H9 (cell line): ENCODE measurements at regions not wholly inside any gene's neighbourhood (a gene's known extent, or its start where the extent isn't known, plus 50 kb on each side); places are given as distances from the start of the nearest gene placed in this dataset.

Source experiments
- DNase-seq: peaks from one replicate; pipeline ENCODE4 v3.0.0-alpha.2; 2017
- H2AFZ ChIP-seq: one replicate; pipeline ENCODE4 v1.6.1; 2013; ENCODE audit warnings: mild to moderate bottlenecking, low read length, control low read depth, moderate library complexity
- H2AK5ac ChIP-seq: 2 replicates; pipeline ENCODE4 v1.6.1; 2013; ENCODE audit warnings: low read length, control low read depth, mixed read lengths; ENCODE audit not compliant: insufficient read length
- H2BK120ac ChIP-seq: one replicate; pipeline ENCODE4 v1.6.1; 2013; ENCODE audit warnings: low read depth, mild to moderate bottlenecking, low read length, control low read depth, inconsistent platforms; ENCODE audit not compliant: poor library complexity, severe bottlenecking
- H2BK12ac ChIP-seq: 2 replicates; pipeline ENCODE4 v1.6.1; 2013; ENCODE audit warnings: low read length, control low read depth, mixed read lengths, low read depth; ENCODE audit not compliant: insufficient read length
- H2BK15ac ChIP-seq: 2 replicates; pipeline ENCODE4 v1.6.1; 2013; ENCODE audit warnings: low read depth, low read length, control low read depth
- H2BK20ac ChIP-seq: one replicate; pipeline ENCODE4 v1.6.1; 2013; ENCODE audit warnings: low read depth, mild to moderate bottlenecking, low read length, control low read depth, inconsistent platforms; ENCODE audit not compliant: poor library complexity, severe bottlenecking
- H2BK5ac ChIP-seq: 2 replicates; pipeline ENCODE4 v1.6.1; 2013; ENCODE audit warnings: low read length, control low read depth, mixed read lengths; ENCODE audit not compliant: insufficient read length
- H3K14ac ChIP-seq: 2 replicates; pipeline ENCODE4 v1.6.1; 2013; ENCODE audit warnings: low read length, control low read depth; ENCODE audit not compliant: insufficient read depth
- H3K18ac ChIP-seq: 2 replicates; pipeline ENCODE4 v1.6.1; 2013; ENCODE audit warnings: low read depth, mild to moderate bottlenecking, mixed read lengths, low read length, control low read depth; ENCODE audit not compliant: insufficient read length
- H3K23ac ChIP-seq: 2 replicates; pipeline ENCODE4 v1.6.1; 2013; ENCODE audit warnings: low read length, control low read depth, mixed read lengths, low read depth; ENCODE audit not compliant: insufficient read length
- H3K23me2 ChIP-seq: 2 replicates; pipeline ENCODE4 v1.6.1; 2013; ENCODE audit warnings: low read depth, mild to moderate bottlenecking, mixed read lengths, low read length, control low read depth; ENCODE audit not compliant: insufficient read length, poor library complexity, severe bottlenecking
- H3K27ac ChIP-seq: 2 replicates; pipeline ENCODE4 v1.5.1; 2013; ENCODE audit warnings: low read length, control low read depth, mixed read lengths, low read depth; ENCODE audit not compliant: insufficient read length
- H3K27me3 ChIP-seq: 2 replicates; pipeline ENCODE4 v1.6.1; 2013; ENCODE audit warnings: low read length, control low read depth, inconsistent platforms; ENCODE audit not compliant: insufficient read depth
- H3K4ac ChIP-seq: 2 replicates; pipeline ENCODE4 v1.6.1; 2013; ENCODE audit warnings: low read depth, mild to moderate bottlenecking, control low read depth, inconsistent platforms, low read length, moderate library complexity
- H3K4me1 ChIP-seq: 2 replicates; pipeline ENCODE4 v1.6.1; 2013; ENCODE audit warnings: low read length, control low read depth, inconsistent platforms; ENCODE audit not compliant: insufficient read depth
- H3K4me2 ChIP-seq: 2 replicates; pipeline ENCODE4 v1.6.1; 2013; ENCODE audit warnings: low read length, control low read depth, mixed read lengths; ENCODE audit not compliant: insufficient read length, insufficient read depth
- H3K56ac ChIP-seq: 2 replicates; pipeline ENCODE4 v1.6.1; 2013; ENCODE audit warnings: low read depth, mild to moderate bottlenecking, mixed read lengths, low read length, control low read depth; ENCODE audit not compliant: insufficient read length
- H3K79me1 ChIP-seq: 2 replicates; pipeline ENCODE4 v1.6.1; 2013; ENCODE audit warnings: low read depth, mild to moderate bottlenecking, moderate library complexity, low read length, control low read depth, inconsistent platforms; ENCODE audit not compliant: insufficient read depth, poor library complexity, severe bottlenecking
- H3K79me2 ChIP-seq: 2 replicates; pipeline ENCODE4 v1.6.1; 2013; ENCODE audit warnings: low read length, control low read depth, inconsistent platforms; ENCODE audit not compliant: insufficient read depth
- H3K9ac ChIP-seq: 2 replicates; pipeline ENCODE4 v1.6.1; 2013; ENCODE audit warnings: low read length, control low read depth, mixed read lengths; ENCODE audit not compliant: insufficient read length; ENCODE audit errors: extremely low read depth
- H3K9me3 ChIP-seq: one replicate; pipeline ENCODE4 v1.6.1; 2013; ENCODE audit warnings: low read depth, low read length, inconsistent platforms; ENCODE audit not compliant: control insufficient read depth
- H3T11ph ChIP-seq: one replicate; pipeline ENCODE4 v1.6.1; 2013; ENCODE audit warnings: mild to moderate bottlenecking, low read length, control low read depth, inconsistent platforms
- H4K20me1 ChIP-seq: one replicate; pipeline ENCODE4 v1.6.1; 2013; ENCODE audit not compliant: control insufficient read depth, insufficient read length, insufficient read depth
- H4K5ac ChIP-seq: 2 replicates; pipeline ENCODE4 v1.6.1; 2013; ENCODE audit warnings: low read depth, mild to moderate bottlenecking, mixed read lengths, low read length, control low read depth; ENCODE audit not compliant: insufficient read length
- H4K8ac ChIP-seq: replicated peaks from 2 replicates; pipeline ENCODE4 v1.6.1; 2013; ENCODE audit warnings: low read length, control low read depth, mixed read lengths, low read depth; ENCODE audit not compliant: insufficient read length
- H4K91ac ChIP-seq: 2 replicates; pipeline ENCODE4 v1.6.1; 2013; ENCODE audit warnings: low read depth, mild to moderate bottlenecking, moderate library complexity, mixed read lengths, low read length, control low read depth; ENCODE audit not compliant: insufficient read length
- H3K27ac Mint-ChIP-seq, 3 experiments: 2 replicates in 2 of 3; 3 replicates in 1 of 3; pipeline ENCODE4 v1.8.0; 2020 to 2021; ENCODE audit warnings: mixed read lengths in 3 of 3, mild to moderate bottlenecking in 1 of 3, moderate library complexity in 1 of 3
- H3K27me3 Mint-ChIP-seq: 2 replicates; pipeline ENCODE4 v1.8.0; 2021; ENCODE audit warnings: low read depth, mild to moderate bottlenecking, moderate library complexity, mixed read lengths
- H3K36me3 Mint-ChIP-seq, 3 experiments: 2 replicates in 2 of 3; 3 replicates in 1 of 3; pipeline ENCODE4 v1.8.0; 2020 to 2021; ENCODE audit warnings: low read depth in 3 of 3, mixed read lengths in 3 of 3; ENCODE audit not compliant: insufficient read depth in 1 of 3
- H3K4me1 Mint-ChIP-seq, 2 experiments: 2 replicates each; pipeline ENCODE4 v1.8.0; 2020; ENCODE audit warnings: mixed read lengths in 2 of 2
- H3K4me3 Mint-ChIP-seq, 2 experiments: 2 replicates in 1 of 2; 3 replicates in 1 of 2; pipeline ENCODE4 v1.8.0; 2020 to 2021; ENCODE audit warnings: mild to moderate bottlenecking in 2 of 2, mixed read lengths in 2 of 2, moderate library complexity in 1 of 2
- H3K9me3 Mint-ChIP-seq, 2 experiments: 2 replicates in 1 of 2; 3 replicates in 1 of 2; pipeline ENCODE4 v1.8.0; 2020; ENCODE audit warnings: mild to moderate bottlenecking in 2 of 2, mixed read lengths in 2 of 2, moderate library complexity in 1 of 2
- WGBS: extraction: QIAGEN DNeasy Blood & Tissue Kit; methylation state at CpG from one replicate; pipeline ENCODE4 v1.1.7; 2013; ENCODE audit warnings: missing lambda C conversion rate, low lambda C conversion rate, mixed read lengths; ENCODE audit not compliant: insufficient read length; ENCODE audit errors: extremely low coverage; 5-methylcytosine and 5-hydroxymethylcytosine counted together
- TF ChIP-seq, protein P1 (sequence below): fragments of 200-600 bp; sonication (generic); conservative IDR thresholded peaks from 3 replicates; pipeline ENCODE4 v1.8.0; 2021; ENCODE audit warnings: antibody characterized with exemption, mild to moderate bottlenecking

GRCh38 chr16:86970726-86971125, 346.5 kb downstream of the C16orf95 start:
- no peak overlapping the region for H4K8ac ChIP-seq
- Mint-ChIP-seq H3K27ac (no peak overlapping the region), H3K9me3 (peaks cover 0 to 9% of the 10 kb centered on the region in 2 experiments; a peak in 3 of 5 replicates), H3K4me1 (peaks cover 2% of the 10 kb centered on the region in 2 experiments; a peak in 3 of 4 replicates), H3K4me3 (no peak overlapping the region), H3K27me3 (peaks cover 17% of the 10 kb centered on the region), H3K36me3 (no peaks in the 10 kb centered on the region; a peak in 1 of 7 replicates)
- no peak overlapping the region for H3K4ac ChIP-seq
- H3K4me2 ChIP-seq: no peak overlapping the region
- no CpG with 5 or more reads among the region's 4 CpGs for WGBS
- no peak overlapping the region for H4K5ac ChIP-seq
- H2BK120ac ChIP-seq: no peak overlapping the region
- H2BK5ac ChIP-seq: no peak overlapping the region
- no peak overlapping the region for H2BK12ac ChIP-seq
- no peak overlapping the region for H3K56ac ChIP-seq
- no peaks in the 10 kb centered on the region for H3K79me1 ChIP-seq
- no peak overlapping the region for H3K9ac ChIP-seq
- no peak overlapping the region for H2AK5ac ChIP-seq
- H3K27me3 ChIP-seq: no peaks in the 10 kb centered on the region
- no peak overlapping the region for H4K91ac ChIP-seq
- TF ChIP-seq, protein P1, sequence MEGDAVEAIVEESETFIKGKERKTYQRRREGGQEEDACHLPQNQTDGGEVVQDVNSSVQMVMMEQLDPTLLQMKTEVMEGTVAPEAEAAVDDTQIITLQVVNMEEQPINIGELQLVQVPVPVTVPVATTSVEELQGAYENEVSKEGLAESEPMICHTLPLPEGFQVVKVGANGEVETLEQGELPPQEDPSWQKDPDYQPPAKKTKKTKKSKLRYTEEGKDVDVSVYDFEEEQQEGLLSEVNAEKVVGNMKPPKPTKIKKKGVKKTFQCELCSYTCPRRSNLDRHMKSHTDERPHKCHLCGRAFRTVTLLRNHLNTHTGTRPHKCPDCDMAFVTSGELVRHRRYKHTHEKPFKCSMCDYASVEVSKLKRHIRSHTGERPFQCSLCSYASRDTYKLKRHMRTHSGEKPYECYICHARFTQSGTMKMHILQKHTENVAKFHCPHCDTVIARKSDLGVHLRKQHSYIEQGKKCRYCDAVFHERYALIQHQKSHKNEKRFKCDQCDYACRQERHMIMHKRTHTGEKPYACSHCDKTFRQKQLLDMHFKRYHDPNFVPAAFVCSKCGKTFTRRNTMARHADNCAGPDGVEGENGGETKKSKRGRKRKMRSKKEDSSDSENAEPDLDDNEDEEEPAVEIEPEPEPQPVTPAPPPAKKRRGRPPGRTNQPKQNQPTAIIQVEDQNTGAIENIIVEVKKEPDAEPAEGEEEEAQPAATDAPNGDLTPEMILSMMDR: no peak
- no peaks in the 10 kb centered on the region for H4K20me1 ChIP-seq
- no peaks in the 10 kb centered on the region for H3K4me1 ChIP-seq
- H2BK20ac ChIP-seq: no peak overlapping the region
- no peaks in the 10 kb centered on the region for H3K9me3 ChIP-seq
- no peak overlapping the region for H3K14ac ChIP-seq
- no peak overlapping the region for H3K27ac ChIP-seq
- no peak overlapping the region for H2AFZ ChIP-seq
- no peaks in the 10 kb centered on the region for H3K79me2 ChIP-seq
- no peak overlapping the region for H3T11ph ChIP-seq
- no peaks in the 10 kb centered on the region for H3K23me2 ChIP-seq
- H3K18ac ChIP-seq: no peak overlapping the region
- no peak for DNase-seq
- no peak overlapping the region for H2BK15ac ChIP-seq
- H3K23ac ChIP-seq: no peak overlapping the region
